BLaER1 treated with 17β-estradiol and CSF1 and Interleukin-3, amounts not matched to agents 10 nM and 100 nM (cell line): ENCODE measurements at regions not wholly inside any gene's neighbourhood (a gene's known extent, or its start where the extent isn't known, plus 50 kb on each side); places are given as distances from the start of the nearest gene placed in this dataset.
A peak's percentile ranks its signal among the peaks of the same experiment; 100 is the strongest.
"Not testable (repeated sequence)": the region's sequence is repeated elsewhere in the genome, so short reads cannot be mapped to it uniquely, and the experiment has no call there.

Source experiments
- H3K27ac ChIP-seq, 11 experiments: shearing (Covaris generic); formaldehyde crosslinking; 2 replicates each; pipeline ENCODE4 v1.8.1; 2022
- H3K27me3 ChIP-seq, 11 experiments: shearing (Covaris generic); formaldehyde crosslinking; 2 replicates each; pipeline ENCODE4 v1.8.1; 2022
- H3K36me3 ChIP-seq, 11 experiments: shearing (Covaris generic); formaldehyde crosslinking; 2 replicates each; pipeline ENCODE4 v1.8.1; 2022
- H3K4me1 ChIP-seq, 10 experiments: shearing (Covaris generic); formaldehyde crosslinking; 2 replicates each; pipeline ENCODE4 v1.8.1; 2022
- H3K4me2 ChIP-seq, 11 experiments: shearing (Covaris generic); formaldehyde crosslinking; 2 replicates each; pipeline ENCODE4 v1.8.1; 2022
- H3K4me3 ChIP-seq, 10 experiments: shearing (Covaris generic); formaldehyde crosslinking; 2 replicates each; pipeline ENCODE4 v1.8.1; 2022
- H3K9ac ChIP-seq, 11 experiments: shearing (Covaris generic); formaldehyde crosslinking; 2 replicates each; pipeline ENCODE4 v1.8.1; 2022
- H3K9me3 ChIP-seq, 11 experiments: shearing (Covaris generic); formaldehyde crosslinking; replicated peaks in 1 of 11; 2 replicates each; pipeline ENCODE4 v1.8.1; 2022
- H4K20me1 ChIP-seq, 11 experiments: shearing (Covaris generic); formaldehyde crosslinking; 2 replicates each; pipeline ENCODE4 v1.8.1; 2022
- Cebpa-rat ChIP-seq, 11 experiments: shearing (Covaris generic); IDR thresholded peaks; 2 replicates each; pipeline ENCODE4 v1.8.1; 2022

DNA sequence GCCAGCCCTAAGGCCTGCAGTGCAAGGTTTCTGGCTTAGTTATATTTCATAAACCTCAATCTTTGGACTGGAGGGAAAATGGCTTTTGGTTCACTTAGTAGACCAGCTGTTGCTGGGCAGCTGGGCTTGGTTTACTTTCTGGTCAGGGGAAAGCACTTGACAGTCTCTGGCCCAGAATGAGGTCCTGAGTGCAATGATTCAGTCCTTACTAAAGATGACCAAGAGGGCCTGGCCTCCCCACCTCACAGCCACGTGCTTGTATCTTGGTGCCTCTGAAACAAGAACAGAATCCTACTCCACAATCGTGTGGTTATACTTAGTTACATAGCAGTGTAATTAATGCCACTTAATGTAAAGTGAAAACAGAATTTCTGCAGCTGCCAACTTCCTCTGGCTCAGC, 325.5 kb upstream of the MEIS1 start:
- H3K4me3 ChIP-seq = no peak overlapping the region
- H3K27ac ChIP-seq = no peak overlapping the region
- no peak overlapping the region for H3K4me2 ChIP-seq
- H3K9ac ChIP-seq = no peak overlapping the region
- H3K4me1 ChIP-seq = no peaks in the 10 kb centered on the region
- H3K27me3 ChIP-seq = no peaks in the 10 kb centered on the region
- H4K20me1 ChIP-seq = no peaks in the 10 kb centered on the region
- H3K36me3 ChIP-seq = no peaks in the 10 kb centered on the region
- TF ChIP-seq Cebpa-rat (IDR thresholded peaks at IDR 0.05) = no peak
- H3K9me3 ChIP-seq = no peaks in the 10 kb centered on the region

- no peak overlapping the region for H3K4me2 ChIP-seq
- no peaks in the 10 kb centered on the region for H3K36me3 ChIP-seq
- H3K27me3 ChIP-seq = no peaks in the 10 kb centered on the region
- no peak overlapping the region for H3K4me3 ChIP-seq
- no peak for TF ChIP-seq Cebpa-rat (IDR thresholded peaks at IDR 0.05)
- H3K27ac ChIP-seq = no peak overlapping the region
- no peaks in the 10 kb centered on the region for H4K20me1 ChIP-seq
- H3K9me3 ChIP-seq = no peaks in the 10 kb centered on the region
- no peak overlapping the region for H3K9ac ChIP-seq
- H3K4me1 ChIP-seq = no peaks in the 10 kb centered on the region
Observed at GRCh38 chr2:66105066-66105753, 329.7 kb upstream of the MEIS1 start.

GRCh38 chr2:66103581-66103980, 331.3 kb upstream of the MEIS1 start:
- Histone ChIP-seq H3K9ac (no peak overlapping the region), H4K20me1 (no peaks in the 10 kb centered on the region), H3K4me1 (no peaks in the 10 kb centered on the region), H3K9me3 (no peaks in the 10 kb centered on the region), H3K36me3 (no peaks in the 10 kb centered on the region), H3K27me3 (no peaks in the 10 kb centered on the region), H3K4me3 (no peak overlapping the region), H3K27ac (no peak overlapping the region), H3K4me2 (no peak overlapping the region)
- no peak for TF ChIP-seq Cebpa-rat (IDR thresholded peaks at IDR 0.05)

- Histone ChIP-seq H4K20me1 (no peaks in the 10 kb centered on the region), H3K4me3 (no peak overlapping the region), H3K4me1 (no peaks in the 10 kb centered on the region), H3K9me3 (peaks cover 0 to 18% (median 5%) of the 10 kb centered on the region in 11 experiments; a peak in 10 of 22 replicates), H3K27me3 (no peaks in the 10 kb centered on the region), H3K27ac (no peak overlapping the region), H3K4me2 (no peak overlapping the region), H3K36me3 (no peaks in the 10 kb centered on the region), H3K9ac (no peak overlapping the region)
- no peak for TF ChIP-seq Cebpa-rat (IDR thresholded peaks at IDR 0.05)
Observed at GRCh38 chr2:66101206-66101605, 333.7 kb upstream of the MEIS1 start.

GRCh38 chr2:66095820-66096345, 339.0 kb upstream of the MEIS1 start:
- H3K27me3 ChIP-seq = no peaks in the 10 kb centered on the region
- TF ChIP-seq Cebpa-rat (IDR thresholded peaks at IDR 0.05) = no peak
- H3K27ac ChIP-seq = no peak overlapping the region

DNA sequence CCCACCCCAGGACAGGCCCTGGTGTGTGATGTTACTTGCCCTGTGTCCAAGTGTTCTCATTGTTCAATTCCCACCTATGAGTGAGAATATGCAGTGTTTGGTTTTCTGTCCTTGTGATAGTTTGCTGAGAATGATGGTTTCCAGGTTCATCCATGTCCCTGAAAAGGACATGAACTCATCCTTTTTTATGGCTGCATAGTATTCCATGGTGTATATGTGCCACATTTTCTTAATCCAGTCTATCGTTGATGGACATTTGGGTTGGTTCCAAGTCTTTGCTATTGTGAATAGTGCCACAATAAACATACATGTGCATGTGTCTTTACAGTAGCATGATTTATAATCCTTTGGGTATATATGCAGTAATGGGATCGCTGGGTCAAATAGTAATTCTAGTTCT, 340.2 kb upstream of the MEIS1 start:
- H3K4me3 ChIP-seq, H3K27ac ChIP-seq, H3K4me2 ChIP-seq, H3K27me3 ChIP-seq, H4K20me1 ChIP-seq, H3K4me1 ChIP-seq, H3K36me3 ChIP-seq, H3K9ac ChIP-seq: not testable (repeated sequence)
- peaks cover 0 to 23% (median 10%) of the 10 kb centered on the region in 11 experiments; a peak in 12 of 22 replicates for H3K9me3 ChIP-seq

More at GRCh38 chr2:66095820-66096345, 339.0 kb upstream of the MEIS1 start:
- H3K9ac ChIP-seq = no peak overlapping the region
- no peaks in the 10 kb centered on the region for H4K20me1 ChIP-seq
- H3K36me3 ChIP-seq = no peaks in the 10 kb centered on the region
- H3K9me3 ChIP-seq = peaks cover 0 to 23% (median 5%) of the 10 kb centered on the region in 11 experiments; a peak in 11 of 22 replicates
- H3K4me1 ChIP-seq = no peaks in the 10 kb centered on the region
- no peak overlapping the region for H3K4me3 ChIP-seq
- H3K4me2 ChIP-seq = no peak overlapping the region

- no peaks in the 10 kb centered on the region for H3K4me1 ChIP-seq
- H3K36me3 ChIP-seq = no peaks in the 10 kb centered on the region
- H3K27ac ChIP-seq = no peak overlapping the region
- no peak overlapping the region for H3K4me2 ChIP-seq
- TF ChIP-seq Cebpa-rat (IDR thresholded peaks at IDR 0.05) = no peak
- H3K27me3 ChIP-seq = no peaks in the 10 kb centered on the region
- H4K20me1 ChIP-seq = no peaks in the 10 kb centered on the region
- peaks cover 0 to 23% (median 10%) of the 10 kb centered on the region in 11 experiments; a peak in 13 of 22 replicates for H3K9me3 ChIP-seq
- no peak overlapping the region for H3K9ac ChIP-seq
- H3K4me3 ChIP-seq = no peak overlapping the region
Observed at GRCh38 chr2:66093371-66093770, 341.6 kb upstream of the MEIS1 start.

DNA sequence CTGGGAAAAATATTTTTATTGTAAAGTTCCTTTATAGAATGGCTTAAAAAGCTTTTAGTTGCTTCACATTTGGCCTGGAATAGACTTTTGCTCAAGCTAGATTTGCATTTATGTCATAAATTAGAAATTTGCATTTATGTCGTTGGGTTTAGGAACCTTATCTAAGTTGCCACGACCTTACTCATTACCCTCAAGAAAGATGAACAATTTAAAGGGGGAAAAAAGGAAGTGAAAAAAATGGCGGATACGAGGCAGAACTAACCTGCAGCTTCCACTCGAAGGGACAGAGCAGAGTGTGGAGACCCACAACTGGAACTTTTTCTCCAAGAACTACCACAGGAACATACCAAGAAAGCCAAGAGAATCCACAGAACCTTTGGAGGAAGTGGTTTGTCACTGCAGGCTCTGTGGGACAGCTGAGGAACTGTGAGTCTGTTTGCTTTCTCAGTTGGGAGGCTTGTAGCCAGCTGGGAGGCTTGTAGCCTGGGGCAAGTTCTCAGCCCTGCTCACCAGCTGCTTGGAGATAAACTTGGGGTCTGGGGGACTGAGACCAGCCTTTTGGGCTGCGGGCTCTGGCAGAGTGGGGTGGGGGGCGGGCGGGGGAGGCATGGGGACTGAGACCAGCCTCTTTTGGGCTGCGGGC, 349.9 kb upstream of the MEIS1 start:
- TF ChIP-seq Cebpa-rat (IDR thresholded peaks at IDR 0.05) = no peak
- H3K36me3 ChIP-seq = no peaks in the 10 kb centered on the region
- peak overlapping the region; percentile 36 to 81 (median 68); a peak in 17 of 22 replicates for H3K4me2 ChIP-seq
- H3K9me3 ChIP-seq = peaks cover 0 to 11% (median 3%) of the 10 kb centered on the region in 11 experiments; a peak in 5 of 22 replicates
- no peaks in the 10 kb centered on the region for H3K27me3 ChIP-seq
- no peak overlapping the region for H3K4me3 ChIP-seq
- H3K4me1 ChIP-seq = peaks cover 12 to 17% (median 13%) of the 10 kb centered on the region in 10 experiments
- no peak overlapping the region for H3K9ac ChIP-seq
- H4K20me1 ChIP-seq = no peaks in the 10 kb centered on the region
- H3K27ac ChIP-seq = no peak overlapping the region

- Histone ChIP-seq H4K20me1 (no peaks in the 10 kb centered on the region), H3K27ac (no peak overlapping the region), H3K4me3 (no peak overlapping the region), H3K9me3 (peaks cover 0 to 6% (median 0%) of the 10 kb centered on the region in 11 experiments; a peak in 2 of 22 replicates), H3K4me2 (no peak overlapping the region), H3K36me3 (no peaks in the 10 kb centered on the region), H3K9ac (no peak overlapping the region), H3K4me1 (peaks cover 12 to 17% (median 13%) of the 10 kb centered on the region in 10 experiments), H3K27me3 (no peaks in the 10 kb centered on the region)
- TF ChIP-seq Cebpa-rat (IDR thresholded peaks at IDR 0.05) = no peak
Observed at GRCh38 chr2:66082581-66082980, 352.3 kb upstream of the MEIS1 start.
